Right lobe of liver (tissue), 6 donors: ENCODE measurements at regions not wholly inside any gene's neighbourhood (a gene's known extent, or its start where the extent isn't known, plus 50 kb on each side); places are given as distances from the start of the nearest gene placed in this dataset.

Experiments
- ATAC-seq, 4 donors: fragments of 200-7000 bp; cut with Tn5 transposase; one replicate each; pipeline ENCODE4 v1.9.1; 2020; ENCODE audit warnings: mild to moderate bottlenecking in 4 of 4, moderate library complexity in 4 of 4
- DNase-seq, 3 donors: peaks; one replicate each; pipeline ENCODE4 v3.0.0-alpha.2; 2020
- H3K27ac ChIP-seq, 3 donors: fragments of 200-600 bp; one replicate each; pipeline ENCODE4 v1.8.0; 2022
- H3K27me3 ChIP-seq, 2 donors: fragments of 200-600 bp; one replicate each; pipeline ENCODE4 v1.8.0; 2022
- H3K36me3 ChIP-seq, 4 donors: fragments of 200-600 bp; sonication (generic) in 1 of 4; one replicate each; pipeline versions ENCODE4 v1.5.1 to v1.8.0; 2017 to 2022; ENCODE audit warnings: control low read depth in 1 of 4
- H3K4me1 ChIP-seq, 4 donors: fragments of 200-600 bp; sonication (generic) in 1 of 4; one replicate each; pipeline versions ENCODE4 v1.5.1 to v1.8.0; 2017 to 2022; ENCODE audit warnings: control low read depth in 1 of 4
- H3K4me3 ChIP-seq, 3 donors: fragments of 200-600 bp; one replicate each; pipeline ENCODE4 v1.8.0; 2022
- H3K9me3 ChIP-seq, 4 donors: fragments of 200-600 bp; sonication (generic) in 1 of 4; one replicate each; pipeline versions ENCODE4 v1.5.1 to v1.8.0; 2017 to 2022; ENCODE audit warnings: control low read depth in 1 of 4
- POLR2A ChIP-seq: fragments of 450-650 bp; IDR thresholded peaks from one replicate; pipeline ENCODE4 v1.6.1; 2017; ENCODE audit warnings: antibody characterized with exemption, mild to moderate bottlenecking
- WGBS: methylation state at CpG from one replicate; pipeline ENCODE4 v1.1.6; 2018; ENCODE audit warnings: low coverage, low lambda C conversion rate; ENCODE audit not compliant: insufficient coverage; ENCODE audit errors: missing lambda C conversion rate; 5-methylcytosine and 5-hydroxymethylcytosine counted together
- intact Hi-C, 2 donors: fragments of 100-400 bp; cut with DNase I; formaldehyde crosslinking; loops; one replicate each; pipeline versions ENCODE4 v1.11.2 to v1.14.1; 2022
- TF ChIP-seq, protein P1 (sequence below), 4 donors: fragments of 200-600 bp in 3 of 4; fragments of 450-650 bp in 1 of 4; IDR thresholded peaks; one replicate each; pipeline versions ENCODE4 v1.5.1 to v1.8.0; 2016 to 2022; ENCODE audit warnings: antibody characterized with exemption in 4 of 4, mild to moderate bottlenecking in 2 of 4
- donor health status: DM: no; HTN: yes; CAD: no.
- donor health status: DM: no; HTN: no; CAD: no.
- donor health status: DM: no; HTN: no; CAD: no.
- donor health status: DM: no; HTN: yes; CAD: no.
- donor health status: DM: no; HTN: yes; CAD: no.

DNA sequence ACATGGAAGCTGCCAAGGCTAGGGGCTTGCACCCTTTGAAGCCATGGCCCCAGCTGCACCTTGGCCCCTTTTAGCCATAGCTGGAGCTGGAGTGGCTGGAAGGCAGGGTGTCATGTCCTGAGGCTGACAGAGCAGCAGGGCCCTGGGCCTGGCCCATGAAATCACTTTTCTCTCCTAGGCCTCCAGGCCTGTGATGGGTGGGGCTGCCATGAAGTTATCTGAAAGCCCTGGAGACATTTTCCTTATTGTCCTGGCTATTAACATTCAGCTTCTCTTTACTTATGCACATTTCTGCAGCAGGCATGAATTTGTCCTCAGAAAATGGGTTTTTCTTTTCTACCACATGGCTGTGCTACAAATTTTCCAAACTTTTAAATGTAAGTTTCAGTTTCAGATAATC lies 106.9 kb upstream of the ELMO1 start:
- TF ChIP-seq, protein P1, sequence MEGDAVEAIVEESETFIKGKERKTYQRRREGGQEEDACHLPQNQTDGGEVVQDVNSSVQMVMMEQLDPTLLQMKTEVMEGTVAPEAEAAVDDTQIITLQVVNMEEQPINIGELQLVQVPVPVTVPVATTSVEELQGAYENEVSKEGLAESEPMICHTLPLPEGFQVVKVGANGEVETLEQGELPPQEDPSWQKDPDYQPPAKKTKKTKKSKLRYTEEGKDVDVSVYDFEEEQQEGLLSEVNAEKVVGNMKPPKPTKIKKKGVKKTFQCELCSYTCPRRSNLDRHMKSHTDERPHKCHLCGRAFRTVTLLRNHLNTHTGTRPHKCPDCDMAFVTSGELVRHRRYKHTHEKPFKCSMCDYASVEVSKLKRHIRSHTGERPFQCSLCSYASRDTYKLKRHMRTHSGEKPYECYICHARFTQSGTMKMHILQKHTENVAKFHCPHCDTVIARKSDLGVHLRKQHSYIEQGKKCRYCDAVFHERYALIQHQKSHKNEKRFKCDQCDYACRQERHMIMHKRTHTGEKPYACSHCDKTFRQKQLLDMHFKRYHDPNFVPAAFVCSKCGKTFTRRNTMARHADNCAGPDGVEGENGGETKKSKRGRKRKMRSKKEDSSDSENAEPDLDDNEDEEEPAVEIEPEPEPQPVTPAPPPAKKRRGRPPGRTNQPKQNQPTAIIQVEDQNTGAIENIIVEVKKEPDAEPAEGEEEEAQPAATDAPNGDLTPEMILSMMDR (IDR thresholded peaks at IDR 0.05), result no peak
- intact Hi-C loops, result no loop called here
- Histone ChIP-seq H3K27ac (no peak overlapping the region), H3K36me3 (no peaks in the 10 kb centered on the region), H3K27me3 (no peaks in the 10 kb centered on the region), H3K4me3 (no peak overlapping the region), H3K9me3 (no peaks in the 10 kb centered on the region), H3K4me1 (no peaks in the 10 kb centered on the region)
- ATAC-seq (no peak), DNase-seq (no peak)

DNA sequence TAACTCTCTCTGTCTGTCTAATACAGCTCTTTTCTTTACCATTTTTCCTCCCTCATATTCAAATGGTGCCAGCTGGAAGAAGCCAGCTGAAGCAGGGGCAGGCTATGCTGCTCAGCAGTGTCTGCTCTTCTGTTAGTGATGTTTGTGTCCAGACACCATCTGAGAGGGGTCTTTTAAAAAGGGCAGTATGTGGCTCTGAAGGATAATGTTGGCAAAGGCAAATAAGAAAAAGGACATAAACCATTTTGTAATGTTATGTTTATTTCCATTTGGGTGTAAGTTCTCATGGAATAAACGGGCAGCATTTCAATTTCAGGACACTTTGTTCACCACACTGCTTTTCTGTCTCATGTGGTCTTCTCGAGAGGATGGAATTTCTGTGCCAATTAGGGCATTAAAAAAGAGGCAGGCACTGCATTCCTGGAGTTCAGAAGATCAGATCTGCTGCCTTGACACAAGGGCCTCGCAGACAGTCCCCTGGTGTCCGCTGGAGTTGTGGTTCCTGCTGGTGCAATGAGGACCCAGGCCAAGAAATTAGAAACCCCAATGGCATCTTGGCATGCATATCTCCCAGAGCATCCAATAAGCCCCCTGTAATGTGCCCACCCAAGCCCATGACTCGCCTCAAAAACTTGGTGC lies 109.0 kb upstream of the ELMO1 start:
- Histone ChIP-seq H3K27ac (no peak overlapping the region), H3K4me1 (no peaks in the 10 kb centered on the region), H3K9me3 (no peaks in the 10 kb centered on the region), H3K4me3 (no peak overlapping the region), H3K36me3 (no peaks in the 10 kb centered on the region), H3K27me3 (no peaks in the 10 kb centered on the region)
- no peak for DNase-seq
- TF ChIP-seq, protein P1 (IDR thresholded peaks at IDR 0.05), result no peak
- no peak for TF ChIP-seq POLR2A
- no peak for ATAC-seq
- 55% methylated on average over 5 of the region's 5 CpGs for WGBS
- intact Hi-C loops, result no loop called here

DNA sequence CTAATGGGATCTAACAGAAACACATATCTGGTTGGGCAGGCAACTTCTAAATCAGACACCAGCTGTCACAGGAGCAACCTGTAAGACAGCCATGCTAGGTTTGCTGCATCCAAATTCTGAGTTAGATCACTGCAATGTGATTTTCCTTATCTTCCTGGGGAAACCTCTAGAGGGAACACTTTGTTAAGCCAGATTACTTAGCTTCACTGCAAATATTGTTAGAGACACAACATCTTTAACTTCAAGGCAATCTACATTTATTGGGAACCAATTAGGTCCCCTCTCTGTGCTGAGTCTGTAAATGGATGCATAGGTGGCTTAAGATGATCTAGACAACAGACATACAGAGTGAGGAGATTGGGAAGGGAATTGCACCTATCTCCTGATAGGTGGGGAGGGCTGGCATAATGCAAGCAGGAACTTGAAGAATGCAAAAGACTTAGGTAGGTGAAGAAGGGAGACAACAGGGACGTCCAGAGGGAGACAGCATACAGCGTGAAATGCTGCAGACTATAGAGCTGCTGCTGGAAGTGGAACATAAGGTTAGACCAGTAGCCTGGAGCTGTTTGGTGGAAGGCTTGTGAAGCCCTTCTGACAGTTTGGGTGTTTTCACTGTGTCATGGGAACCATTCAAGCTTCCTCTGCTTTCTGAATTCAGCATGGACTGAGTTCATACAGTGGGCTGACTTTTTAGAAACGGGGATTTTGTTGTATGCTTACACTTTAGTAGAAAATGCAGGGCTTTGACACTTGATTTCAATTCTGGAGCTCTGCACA lies 109.8 kb upstream of the ELMO1 start:
- DNase-seq (no peak), ATAC-seq (no peak)
- Histone ChIP-seq H3K27me3 (no peaks in the 10 kb centered on the region), H3K36me3 (no peaks in the 10 kb centered on the region), H3K4me3 (no peak overlapping the region), H3K9me3 (no peaks in the 10 kb centered on the region), H3K27ac (no peak overlapping the region), H3K4me1 (no peaks in the 10 kb centered on the region)
- TF ChIP-seq, protein P1 (IDR thresholded peaks at IDR 0.05), result no peak
- TF ChIP-seq POLR2A, result no peak
- 39% methylated on average over 3 of the region's 3 CpGs for WGBS
- intact Hi-C loops, result no loop called here

DNA sequence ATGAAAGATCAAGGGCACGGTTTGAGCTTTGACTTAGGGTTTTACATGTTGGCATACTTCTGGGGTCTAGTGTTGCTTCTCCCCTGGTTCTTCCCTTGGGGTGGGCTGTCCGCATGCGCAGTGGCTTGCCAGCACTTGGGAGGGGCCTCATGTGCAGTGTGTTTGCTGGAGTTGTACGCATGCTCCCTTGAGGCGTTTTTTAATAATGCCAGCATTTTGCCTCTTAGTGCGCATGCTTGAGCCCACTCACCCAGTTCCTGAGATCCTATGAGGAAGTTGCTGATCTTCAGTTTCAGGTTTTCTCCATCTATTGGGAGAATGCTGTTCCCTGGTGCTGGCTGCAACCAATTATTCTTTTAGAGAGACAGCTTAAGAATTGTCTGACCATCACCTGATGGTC lies 113.4 kb upstream of the GPR141 start:
- H3K27ac ChIP-seq, result no peak overlapping the region
- no peaks in the 10 kb centered on the region for H3K36me3 ChIP-seq
- intact Hi-C loops, result no loop called here
- no peaks in the 10 kb centered on the region for H3K9me3 ChIP-seq
- TF ChIP-seq, protein P1 (IDR thresholded peaks at IDR 0.05), result no peak
- TF ChIP-seq POLR2A, result no peak
- WGBS, result 92% methylated on average over 5 of the region's 6 CpGs
- no peak for ATAC-seq
- no peak overlapping the region for H3K4me3 ChIP-seq
- DNase-seq, result no peak
- H3K4me1 ChIP-seq, result no peaks in the 10 kb centered on the region
- H3K27me3 ChIP-seq, result no peaks in the 10 kb centered on the region
